Retinal pigment epithelial cell (primary cell): ENCODE measurements at regions not wholly inside any gene's neighbourhood (a gene's known extent, or its start where the extent isn't known, plus 50 kb on each side); places are given as distances from the start of the nearest gene placed in this dataset.

Source experiments
- DNase-seq: peaks from one replicate; pipeline ENCODE4 v3.0.0-alpha.2; 2010; ENCODE audit warnings: low read depth
- H3K4me3 ChIP-seq: 2 replicates; pipeline ENCODE4 v1.5.1; 2011; ENCODE audit warnings: mild to moderate bottlenecking, low read length, control low read depth, moderate library complexity
- TF ChIP-seq, protein P1 (sequence below): conservative IDR thresholded peaks from 2 replicates; pipeline ENCODE4 v1.5.1; 2011; ENCODE audit warnings: low read depth, low read length, control low read depth, inconsistent platforms

DNA sequence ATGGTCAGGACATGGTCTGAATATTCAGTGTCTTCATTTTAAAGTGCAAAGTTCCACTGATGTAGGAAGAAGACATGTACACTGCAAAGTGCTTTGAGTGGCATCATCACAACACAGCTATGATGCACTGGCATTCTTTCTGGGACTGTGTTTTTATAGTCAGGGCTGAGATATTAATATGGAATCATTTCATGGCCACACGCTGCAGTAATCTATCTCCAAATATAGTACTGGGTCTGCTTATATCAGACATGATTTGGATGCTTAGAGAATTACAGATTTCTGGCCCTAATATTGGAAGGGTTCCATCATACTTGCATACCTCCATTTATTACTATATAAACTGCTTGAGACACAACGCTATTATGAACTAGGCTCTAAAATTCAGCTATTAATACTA, 1170.9 kb downstream of the NLGN4X start:
- no peak for DNase-seq
- TF ChIP-seq, protein P1, sequence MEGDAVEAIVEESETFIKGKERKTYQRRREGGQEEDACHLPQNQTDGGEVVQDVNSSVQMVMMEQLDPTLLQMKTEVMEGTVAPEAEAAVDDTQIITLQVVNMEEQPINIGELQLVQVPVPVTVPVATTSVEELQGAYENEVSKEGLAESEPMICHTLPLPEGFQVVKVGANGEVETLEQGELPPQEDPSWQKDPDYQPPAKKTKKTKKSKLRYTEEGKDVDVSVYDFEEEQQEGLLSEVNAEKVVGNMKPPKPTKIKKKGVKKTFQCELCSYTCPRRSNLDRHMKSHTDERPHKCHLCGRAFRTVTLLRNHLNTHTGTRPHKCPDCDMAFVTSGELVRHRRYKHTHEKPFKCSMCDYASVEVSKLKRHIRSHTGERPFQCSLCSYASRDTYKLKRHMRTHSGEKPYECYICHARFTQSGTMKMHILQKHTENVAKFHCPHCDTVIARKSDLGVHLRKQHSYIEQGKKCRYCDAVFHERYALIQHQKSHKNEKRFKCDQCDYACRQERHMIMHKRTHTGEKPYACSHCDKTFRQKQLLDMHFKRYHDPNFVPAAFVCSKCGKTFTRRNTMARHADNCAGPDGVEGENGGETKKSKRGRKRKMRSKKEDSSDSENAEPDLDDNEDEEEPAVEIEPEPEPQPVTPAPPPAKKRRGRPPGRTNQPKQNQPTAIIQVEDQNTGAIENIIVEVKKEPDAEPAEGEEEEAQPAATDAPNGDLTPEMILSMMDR = no peak
- no peak overlapping the region for H3K4me3 ChIP-seq

DNA sequence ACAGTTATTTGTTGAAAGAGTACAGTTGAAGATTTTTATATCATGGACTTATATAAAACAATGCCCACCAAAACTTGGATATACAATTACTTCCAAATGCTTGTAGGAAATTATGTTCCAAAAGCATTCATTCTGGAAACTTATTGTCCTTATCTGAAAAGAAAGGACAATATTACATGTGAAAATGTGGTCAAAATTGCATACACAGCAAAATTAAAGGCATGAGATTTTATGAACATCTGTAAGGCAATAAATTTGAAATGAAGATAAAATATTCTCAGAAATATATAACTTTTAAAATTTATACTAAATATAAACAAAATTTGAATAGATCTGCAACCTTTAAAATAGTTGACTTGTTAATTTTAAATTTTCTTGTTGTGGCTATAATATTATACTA, 1173.8 kb downstream of the NLGN4X start:
- DNase-seq = no peak
- TF ChIP-seq, protein P1 = no peak
- no peak overlapping the region for H3K4me3 ChIP-seq

DNA sequence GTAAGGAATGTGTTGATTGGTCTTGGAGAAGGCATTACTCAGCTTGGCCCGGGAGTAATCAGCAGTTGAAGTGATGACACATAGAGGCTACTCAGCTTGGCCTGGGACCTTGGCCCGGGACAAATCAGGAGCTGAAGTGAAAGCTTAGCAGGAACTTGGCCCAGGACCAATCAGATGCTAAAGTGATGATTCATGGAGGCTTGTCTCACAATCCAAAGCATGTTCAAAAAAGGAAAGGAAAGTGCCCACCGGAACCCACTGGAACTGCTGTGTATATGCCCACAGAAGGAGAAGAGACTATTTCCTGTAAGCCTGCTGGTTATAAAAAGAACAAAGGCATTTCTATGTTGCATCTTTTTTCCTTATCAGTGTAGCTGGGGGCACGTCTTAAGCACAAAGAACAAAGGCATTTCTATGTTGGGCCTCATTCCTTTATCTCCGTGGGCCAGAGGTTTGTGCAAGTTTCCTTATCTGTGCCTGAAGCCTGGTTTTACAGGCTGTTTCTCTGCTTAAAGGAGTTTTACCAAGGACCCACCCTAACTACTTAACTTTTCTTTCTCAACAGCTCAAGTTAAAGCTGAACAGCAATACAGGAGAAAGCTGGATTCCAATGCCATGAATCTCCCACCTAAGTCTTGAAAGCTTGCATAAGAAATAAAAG, 1176.7 kb downstream of the NLGN4X start:
- TF ChIP-seq, protein P1 = no peak
- peak; percentile 91 for DNase-seq
- peak overlapping the region; percentile 13 for H3K4me3 ChIP-seq

DNA sequence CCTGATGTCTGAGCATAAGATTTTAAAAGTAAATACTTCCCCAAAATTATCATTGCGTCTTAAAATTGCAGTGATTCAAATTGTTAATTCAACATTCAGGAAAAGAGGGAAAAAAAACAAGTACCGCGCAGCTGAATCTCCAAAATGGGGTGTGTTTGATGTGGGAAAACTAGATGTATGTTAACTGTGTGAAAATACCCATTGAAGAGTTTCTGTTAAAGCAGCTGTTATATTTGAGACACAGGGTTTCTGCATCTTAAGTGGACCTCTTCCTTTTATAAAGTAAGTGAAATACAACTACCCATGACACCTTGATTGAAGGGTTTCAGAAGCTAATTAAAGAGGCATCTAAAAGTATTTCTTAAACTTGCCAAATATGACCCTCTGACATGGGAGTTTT, 1186.1 kb downstream of the NLGN4X start:
- TF ChIP-seq, protein P1 = no peak
- no peak overlapping the region for H3K4me3 ChIP-seq
- no peak for DNase-seq

DNA sequence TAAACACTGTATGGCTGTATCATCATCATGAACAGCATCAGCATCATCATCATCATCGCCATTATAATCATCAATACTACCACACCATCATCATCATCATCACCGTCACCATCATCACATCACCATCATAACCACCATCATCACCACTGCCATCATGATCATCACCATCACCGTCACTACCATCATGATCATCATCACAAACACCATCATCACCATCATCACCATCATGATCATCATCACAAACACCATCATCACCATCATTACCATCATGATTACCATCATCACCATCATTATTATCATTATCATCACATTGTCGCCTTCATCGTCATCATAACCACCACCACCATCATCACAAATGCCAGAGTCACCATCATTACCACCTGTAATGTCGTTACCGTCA, 1196.9 kb downstream of the NLGN4X start:
- DNase-seq = no peak
- H3K4me3 ChIP-seq = no peak overlapping the region
- TF ChIP-seq, protein P1 = no peak

DNA sequence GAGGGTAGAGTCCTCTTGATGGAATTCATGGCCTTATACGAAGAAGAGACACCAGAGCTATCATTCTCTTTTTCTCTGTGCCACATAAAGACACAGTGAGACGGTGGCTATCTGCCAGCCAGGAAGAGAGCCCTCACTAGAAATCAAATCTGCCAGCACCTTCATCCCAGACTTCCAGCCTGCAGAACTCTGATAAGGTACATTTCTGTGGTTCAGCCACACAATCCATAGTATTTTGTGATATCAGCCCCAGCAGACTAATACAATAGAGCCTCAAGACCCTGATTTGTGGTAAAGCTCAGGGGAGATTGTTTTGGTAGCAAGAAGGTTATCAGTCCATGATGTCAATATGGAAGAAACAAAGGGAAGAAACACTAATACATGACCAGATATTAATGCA, 1213.2 kb downstream of the NLGN4X start:
- TF ChIP-seq, protein P1 = no peak
- no peak for DNase-seq
- no peak overlapping the region for H3K4me3 ChIP-seq

DNA sequence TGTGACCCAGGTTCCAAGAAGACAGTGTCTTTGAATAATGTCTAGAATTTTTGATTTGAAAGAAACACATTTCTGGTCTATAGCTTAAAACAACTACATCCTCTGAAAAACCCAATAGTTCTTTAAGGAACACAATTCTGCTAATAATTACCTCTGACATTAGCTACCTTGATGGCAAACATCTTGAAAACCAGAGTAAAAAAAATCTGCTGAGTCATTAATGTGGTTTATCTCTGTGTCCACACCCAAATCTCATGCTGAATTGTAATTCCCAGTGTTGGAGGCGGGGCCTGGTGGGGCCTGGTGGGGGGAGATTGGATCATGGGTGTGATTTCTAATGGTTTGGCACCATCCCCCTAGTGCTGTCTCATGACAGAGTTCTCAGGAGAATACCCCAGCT, 1233.8 kb downstream of the NLGN4X start:
- TF ChIP-seq, protein P1 = no peak
- no peak overlapping the region for H3K4me3 ChIP-seq
- DNase-seq = no peak
